GM12891 (cell line): ENCODE measurements at regions not wholly inside any gene's neighbourhood (a gene's known extent, or its start where the extent isn't known, plus 50 kb on each side); places are given as distances from the start of the nearest gene placed in this dataset.

ENCODE experiments used
- PAX5 ChIP-seq: IDR thresholded peaks from 2 replicates; pipeline ENCODE4 v1.6.1; 2011; ENCODE audit warnings: low read length, moderate library complexity, mild to moderate bottlenecking; ENCODE audit not compliant: insufficient read depth, severe bottlenecking
- POLR2A ChIP-seq: IDR thresholded peaks from 2 replicates; pipeline ENCODE4 v1.6.1; 2011; ENCODE audit warnings: low read depth, low read length, control low read depth
- POLR2AphosphoS5 ChIP-seq: IDR thresholded peaks from 2 replicates; pipeline ENCODE4 v1.6.1; 2011; ENCODE audit warnings: low read depth, low read length, control low read depth
- POU2F2 ChIP-seq: IDR thresholded peaks from 2 replicates; pipeline ENCODE4 v1.6.1; 2011; ENCODE audit warnings: low read depth, mild to moderate bottlenecking, control low read depth, low read length, moderate library complexity
- SPI1 ChIP-seq: IDR thresholded peaks from 2 replicates; pipeline ENCODE4 v1.6.1; 2011; ENCODE audit warnings: low read depth, low read length, control low read depth
- TAF1 ChIP-seq: IDR thresholded peaks from 2 replicates; pipeline ENCODE4 v1.6.1; 2011; ENCODE audit warnings: low read depth, low read length, control low read depth

GRCh38 chr2:207337234-207338219 lies 171.8 kb upstream of the KLF7 start:
- TF ChIP-seq POLR2A (no peak), POLR2AphosphoS5 (no peak), SPI1 (no peak), TAF1 (no peak), POU2F2 (no peak), PAX5 (no peak)
